Astrocyte of the spinal cord (primary cell): ENCODE measurements at regions not wholly inside any gene's neighbourhood (a gene's known extent, or its start where the extent isn't known, plus 50 kb on each side); places are given as distances from the start of the nearest gene placed in this dataset.

ENCODE experiments used
- DNase-seq: peaks from one replicate; pipeline ENCODE4 v3.0.0; 2011; ENCODE audit warnings: low read depth, low spot score
- H3K4me3 ChIP-seq: 2 replicates; pipeline ENCODE4 v1.5.1; 2011; ENCODE audit warnings: low read depth, mild to moderate bottlenecking, low read length, moderate library complexity
- CTCF ChIP-seq: IDR thresholded peaks from 2 replicates; pipeline ENCODE4 v1.5.1; 2012; ENCODE audit warnings: low read depth, mild to moderate bottlenecking, low read length, inconsistent platforms
- in situ Hi-C: cut with HindIII; loops from 2 replicates; pipeline ENCODE4 v1.10.0; 2017; ENCODE audit warnings: low sequenced_read_pairs

GRCh38 chr10:2108496-2108895 lies 371.2 kb upstream of the ADARB2 start:
- no peak overlapping the region for H3K4me3 ChIP-seq
- in situ Hi-C loops: no loop called here
- no peak for TF ChIP-seq CTCF
- DNase-seq: no peak

- H3K4me3 ChIP-seq: no peak overlapping the region
- TF ChIP-seq CTCF: no peak
- no peak for DNase-seq
- in situ Hi-C loops: no loop called here
These were observed 369.3 kb upstream of the ADARB2 start for GRCh38 chr10:2106641-2107040.

- no peak for DNase-seq
- no peak overlapping the region for H3K4me3 ChIP-seq
- TF ChIP-seq CTCF: no peak
- in situ Hi-C loops: no loop called here
These were observed 362.0 kb upstream of the ADARB2 start for GRCh38 chr10:2099321-2099720.

GRCh38 chr10:2097937-2098336 lies 360.6 kb upstream of the ADARB2 start:
- TF ChIP-seq CTCF: no peak
- no peak overlapping the region for H3K4me3 ChIP-seq
- no peak for DNase-seq
- in situ Hi-C loops: no loop called here

GRCh38 chr10:2094171-2094570 lies 356.8 kb upstream of the ADARB2 start:
- H3K4me3 ChIP-seq: no peak overlapping the region
- in situ Hi-C loops: no loop called here
- no peak for TF ChIP-seq CTCF
- no peak for DNase-seq

- no peak for TF ChIP-seq CTCF
- in situ Hi-C loops: no loop called here
- no peak overlapping the region for H3K4me3 ChIP-seq
- no peak for DNase-seq
These were observed 346.3 kb upstream of the ADARB2 start for GRCh38 chr10:2083591-2083990.

- no peak for DNase-seq
- in situ Hi-C loops: no loop called here
- no peak for TF ChIP-seq CTCF
- no peak overlapping the region for H3K4me3 ChIP-seq
These were observed 344.2 kb upstream of the ADARB2 start for GRCh38 chr10:2081501-2081900.
